T47D (cell line): ENCODE measurements at regions not wholly inside any gene's neighbourhood (a gene's known extent, or its start where the extent isn't known, plus 50 kb on each side); places are given as distances from the start of the nearest gene placed in this dataset.
"Not testable (repeated sequence)": the region's sequence is repeated elsewhere in the genome, so short reads cannot be mapped to it uniquely, and the experiment has no call there.

Experiments used
- DNase-seq, 2 experiments: peaks; one replicate each; pipeline versions ENCODE4 v3.0.0 to v3.0.0-alpha.2; 2011 to 2012; ENCODE audit warnings: low read depth in 1 of 2, low spot score in 1 of 2
- JUND ChIP-seq: IDR thresholded peaks from 2 replicates; pipeline ENCODE4 v1.6.1; 2012; ENCODE audit warnings: low read depth
- in situ Hi-C: cut with HindIII; loops from 2 replicates; pipeline ENCODE4 v1.10.0; 2016; ENCODE audit warnings: low sequenced_read_pairs, low pct_unique_long_range_greater_than_20kb

DNA sequence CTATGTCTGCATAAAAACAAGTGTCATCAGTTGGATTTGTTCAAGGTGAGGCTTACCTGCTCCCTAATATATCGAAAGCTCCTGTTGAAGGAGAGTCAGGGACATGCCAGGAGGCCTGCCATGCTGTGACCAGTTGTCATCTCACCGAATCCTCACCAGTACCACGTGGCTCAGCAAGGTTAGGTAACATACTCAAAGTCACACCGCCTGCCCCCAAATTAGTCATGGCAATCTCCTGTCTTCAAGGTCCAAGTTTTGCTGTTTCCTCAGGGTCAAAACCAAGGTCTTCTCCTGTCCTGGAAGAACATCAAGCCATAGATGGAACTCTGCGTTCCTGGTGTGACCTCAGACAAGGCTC is 67.8 kb downstream of the IGLL1 start:
- no peak for TF ChIP-seq JUND

DNA sequence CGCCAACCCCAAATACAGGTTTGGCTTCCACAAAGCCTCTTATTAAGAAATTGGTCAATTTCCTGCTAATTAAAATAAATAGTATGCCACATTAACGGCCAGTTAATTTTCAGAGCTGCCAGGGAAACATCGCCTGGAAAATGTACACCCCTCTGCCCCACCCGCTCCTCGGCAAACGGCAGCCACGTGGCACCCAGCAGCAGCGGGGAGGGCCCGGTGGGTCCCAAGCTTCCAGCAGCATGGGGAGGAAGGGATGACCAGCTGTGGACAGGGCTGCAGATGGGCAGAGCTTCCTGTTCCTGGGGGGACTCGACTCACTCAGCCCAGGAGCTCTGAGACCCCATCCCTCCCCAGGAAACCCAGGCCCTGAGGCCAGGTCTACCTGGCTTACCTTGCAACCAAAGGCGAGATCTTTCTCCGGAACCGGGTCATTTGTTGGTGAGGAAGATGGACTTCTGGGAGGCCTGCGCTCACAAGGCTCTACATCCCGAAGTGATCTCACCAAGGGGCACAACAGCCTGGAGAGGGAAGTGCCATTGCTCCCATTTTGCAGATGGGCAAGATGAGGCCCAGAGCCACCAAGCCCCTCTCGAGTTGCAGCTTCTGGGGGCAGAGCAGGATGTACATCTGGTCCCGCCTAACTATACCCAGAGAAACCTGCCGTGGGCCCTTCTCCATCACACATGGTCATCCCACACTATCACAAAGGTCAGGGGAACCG is 68.3 kb downstream of the IGLL1 start:
- in situ Hi-C loops: no loop called here
- no peak for TF ChIP-seq JUND
- DNase-seq: no peak

More for the DNA sequence above, 67.8 kb downstream of the IGLL1 start:
- no peak for DNase-seq
- in situ Hi-C loops: no loop called here

DNA sequence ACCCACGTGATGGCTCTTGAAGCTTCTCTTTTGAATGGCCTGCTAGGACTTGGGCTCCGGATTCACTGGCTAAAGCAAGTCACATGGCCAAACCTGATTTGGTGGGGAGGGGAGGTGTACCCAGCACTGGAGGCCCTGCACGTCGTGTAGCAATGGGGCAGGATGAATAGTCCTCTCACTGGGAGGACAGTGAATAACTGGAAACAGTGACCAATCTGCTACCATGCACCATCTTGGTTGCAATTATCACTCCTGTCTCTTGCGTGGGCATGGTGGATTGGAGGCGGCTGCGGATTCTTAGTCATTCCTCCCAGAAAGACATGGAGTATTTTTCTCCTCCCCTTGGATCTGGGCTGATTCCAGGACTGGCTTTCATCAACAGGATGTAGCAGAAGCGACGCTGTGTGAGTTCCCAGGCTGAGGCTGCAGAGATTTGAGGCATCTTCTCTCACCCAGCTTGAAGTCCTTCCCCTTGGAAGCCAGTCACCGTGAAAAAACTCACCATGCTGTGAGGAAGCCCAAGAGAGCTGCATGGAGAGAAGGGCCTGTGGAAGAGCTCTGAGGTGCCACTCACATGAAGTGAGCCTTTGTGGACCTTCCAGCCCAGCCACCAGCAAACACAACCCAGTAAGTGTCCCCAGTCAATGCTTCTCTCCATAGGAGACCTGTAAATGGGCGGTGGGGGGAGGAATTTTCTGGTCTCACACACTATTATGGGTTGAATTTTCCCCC is 70.4 kb downstream of the IGLL1 start:
- in situ Hi-C loops: no loop called here
- TF ChIP-seq JUND: no peak
- no peak for DNase-seq

DNA sequence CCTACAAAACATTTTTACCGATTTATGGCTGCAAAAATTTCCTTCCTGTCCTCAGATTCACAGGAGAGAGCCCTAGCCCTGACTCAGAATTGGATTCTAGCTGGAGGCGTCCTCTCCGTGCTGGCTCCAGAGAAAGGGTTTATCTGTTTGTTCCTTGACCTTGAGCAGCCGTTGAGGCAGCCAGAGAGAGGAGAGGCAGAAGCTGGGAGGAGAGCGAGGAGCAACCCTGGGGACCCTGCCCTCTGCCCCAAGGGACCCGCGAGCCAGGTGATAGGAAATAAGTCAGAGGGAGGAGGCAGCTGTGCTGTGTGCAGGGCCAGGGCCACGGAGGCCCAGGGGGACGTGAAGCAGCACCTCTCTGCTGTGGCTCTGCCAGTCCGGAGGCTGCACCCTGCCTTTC is 75.6 kb downstream of the IGLL1 start:
- TF ChIP-seq JUND: no peak
- no peak for DNase-seq
- in situ Hi-C loops: no loop called here

DNA sequence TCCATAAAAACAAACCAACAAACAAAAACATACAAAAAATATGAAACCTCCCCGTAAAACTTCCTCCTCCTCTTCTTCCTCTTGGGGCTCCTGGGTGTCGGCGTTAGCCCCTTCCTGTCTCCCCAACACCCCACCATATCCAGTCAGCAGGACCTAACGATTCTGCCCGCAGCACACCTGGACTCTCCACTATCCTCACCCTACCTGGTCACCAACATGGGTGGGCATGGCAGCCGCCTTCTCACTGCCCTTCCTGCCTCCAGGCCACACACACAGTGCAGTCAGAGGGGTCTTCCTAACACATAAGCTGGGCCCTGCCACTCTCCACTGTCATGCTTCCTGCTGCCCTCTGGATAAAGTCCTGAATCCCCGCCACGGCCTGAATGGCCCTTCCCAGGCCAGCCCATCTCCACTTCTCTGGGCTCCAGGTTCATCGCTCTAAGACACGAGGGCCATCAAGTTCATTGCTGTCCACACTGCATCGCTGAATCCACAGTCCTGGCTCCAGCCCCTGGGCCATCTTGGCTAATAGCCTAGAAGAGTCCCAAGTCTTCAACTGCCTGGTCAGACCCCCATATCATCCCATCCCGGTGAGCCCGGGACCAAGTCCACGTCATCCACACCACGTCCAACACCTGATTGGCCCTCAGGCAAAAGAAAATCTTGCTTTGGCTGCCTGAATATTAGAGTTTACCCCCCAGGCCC is 76.2 kb downstream of the IGLL1 start:
- TF ChIP-seq JUND: no peak
- DNase-seq: no peak
- in situ Hi-C loops: no loop called here

DNA sequence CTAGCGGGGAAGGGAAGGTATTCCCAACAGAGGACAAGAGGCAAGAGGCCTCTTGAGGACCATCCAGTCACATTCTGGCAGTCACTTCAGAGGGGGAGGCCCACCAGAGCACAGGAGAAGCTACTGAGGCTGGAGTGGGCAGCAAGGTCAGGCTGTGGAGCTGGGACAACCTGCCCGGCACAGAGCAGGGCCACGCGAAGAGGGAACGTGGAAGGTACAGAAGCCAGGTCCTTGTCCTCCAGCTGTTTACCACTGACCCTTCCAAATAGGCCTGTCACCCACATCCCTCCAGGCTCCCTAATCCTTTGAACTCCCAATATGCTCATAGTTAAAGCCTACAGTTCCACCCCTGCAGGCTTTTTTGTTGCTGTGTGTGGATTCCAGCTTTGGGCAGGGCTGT is 76.9 kb downstream of the IGLL1 start:
- no peak for TF ChIP-seq JUND
- DNase-seq: no peak
- in situ Hi-C loops: no loop called here

DNA sequence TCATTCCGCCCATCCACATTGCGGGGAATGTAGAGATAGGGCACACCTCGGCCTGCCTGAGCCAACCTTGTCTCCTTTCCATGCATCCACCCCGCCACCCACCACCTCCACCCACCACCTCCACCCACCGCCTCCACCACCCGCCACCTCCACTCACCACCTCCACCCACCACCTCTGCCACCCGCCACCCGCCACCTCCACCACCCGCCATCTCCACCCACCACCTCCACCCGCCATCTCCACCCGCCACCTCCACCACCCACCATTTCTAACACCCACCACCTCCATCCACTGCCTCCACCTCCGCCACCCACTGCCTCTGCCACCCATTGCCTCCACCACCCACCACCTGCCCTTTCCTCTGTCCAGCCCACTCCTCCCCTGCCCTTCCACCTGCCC is 78.4 kb downstream of the IGLL1 start:
- TF ChIP-seq JUND: no peak
- in situ Hi-C loops: no loop called here
- DNase-seq: no peak

DNA sequence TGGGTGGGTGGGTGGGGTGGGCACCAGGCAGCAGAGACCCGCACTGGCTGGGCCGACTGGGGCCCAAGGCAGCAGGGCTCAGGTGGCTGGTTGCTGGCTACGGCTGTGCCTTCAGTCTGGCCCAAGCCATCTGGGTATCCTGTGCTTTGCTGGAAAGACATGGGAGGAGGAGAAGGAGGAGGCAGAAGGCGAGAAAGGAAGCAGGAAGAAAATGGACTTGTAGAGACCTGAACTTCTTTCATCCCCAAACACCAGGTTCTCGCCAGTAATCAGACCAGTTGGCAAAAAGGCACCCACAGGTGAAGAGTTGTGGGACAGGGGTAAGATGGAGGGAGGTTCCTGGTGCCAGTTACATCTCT is 78.8 kb downstream of the IGLL1 start:
- no peak for TF ChIP-seq JUND
- in situ Hi-C loops: no loop called here
- DNase-seq: no peak

DNA sequence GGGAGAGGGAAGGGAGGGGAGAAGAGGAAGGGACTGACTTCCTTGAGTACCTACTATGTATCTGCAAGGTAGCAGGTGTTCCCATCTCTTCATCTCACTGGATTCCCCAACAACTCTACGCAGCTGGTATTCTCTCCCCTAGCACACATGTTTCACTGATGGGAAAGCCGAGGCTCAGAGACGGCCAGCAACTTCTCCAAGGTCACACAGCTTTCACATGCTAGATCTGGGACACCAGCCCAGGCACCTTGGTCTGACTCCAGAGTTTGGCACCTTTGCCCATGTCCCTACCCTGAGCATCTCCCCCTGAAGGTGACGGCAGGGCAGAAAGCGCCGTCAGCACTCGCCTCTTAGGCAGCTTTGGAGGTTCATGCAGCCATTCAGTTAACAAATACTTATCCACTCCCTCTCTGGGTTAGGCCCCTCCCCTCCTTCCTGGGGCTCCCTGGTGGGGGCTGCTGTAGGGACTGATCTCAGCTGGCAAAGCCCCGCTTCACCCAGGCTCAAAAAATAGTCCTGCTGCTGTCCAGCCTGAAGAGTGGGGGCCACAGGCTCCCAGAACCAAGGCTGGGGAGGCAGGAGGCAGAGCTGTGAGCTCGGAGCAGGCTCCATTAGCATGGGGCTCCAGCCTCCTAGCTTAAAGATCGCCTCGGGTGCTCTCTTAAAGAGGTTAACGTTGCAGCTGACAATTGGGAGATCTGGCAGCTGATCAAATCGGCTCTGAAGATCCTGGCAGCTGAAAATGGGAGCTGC is 79.4 kb downstream of the IGLL1 start:
- DNase-seq: no peak
- in situ Hi-C loops: no loop called here
- TF ChIP-seq JUND: no peak

DNA sequence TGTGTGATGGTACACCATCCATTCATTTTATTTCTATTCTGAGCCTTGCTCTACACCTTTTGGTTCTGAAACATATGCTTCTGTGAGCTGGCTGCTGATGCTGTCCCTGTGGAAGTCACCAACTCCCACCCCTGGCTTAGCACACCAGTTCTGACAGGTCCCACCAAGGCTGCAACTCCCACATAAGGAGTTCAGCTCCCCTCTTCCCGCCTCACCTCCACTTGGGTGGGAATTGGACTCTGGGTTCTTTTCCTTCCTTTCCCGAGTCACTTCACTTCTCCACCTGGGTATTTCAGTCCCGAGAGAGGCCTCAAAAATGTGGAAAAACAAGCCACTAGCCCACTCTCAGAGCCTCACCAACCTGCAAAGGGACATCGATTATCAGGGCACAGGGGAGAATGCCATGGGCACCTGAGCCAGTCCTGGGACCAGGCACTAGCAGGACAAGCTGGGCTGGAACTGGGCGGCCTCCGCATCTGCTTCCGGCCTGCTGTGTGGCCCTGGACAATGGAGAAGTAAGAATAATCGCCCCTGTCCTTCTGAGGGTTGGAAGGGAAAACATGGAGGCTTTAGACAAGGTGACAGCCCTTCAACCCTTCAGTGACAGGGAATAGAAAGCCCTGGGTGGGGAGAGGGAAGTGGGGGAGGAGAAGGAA is 80.1 kb downstream of the IGLL1 start:
- no peak for DNase-seq
- in situ Hi-C loops: no loop called here
- no peak for TF ChIP-seq JUND

DNA sequence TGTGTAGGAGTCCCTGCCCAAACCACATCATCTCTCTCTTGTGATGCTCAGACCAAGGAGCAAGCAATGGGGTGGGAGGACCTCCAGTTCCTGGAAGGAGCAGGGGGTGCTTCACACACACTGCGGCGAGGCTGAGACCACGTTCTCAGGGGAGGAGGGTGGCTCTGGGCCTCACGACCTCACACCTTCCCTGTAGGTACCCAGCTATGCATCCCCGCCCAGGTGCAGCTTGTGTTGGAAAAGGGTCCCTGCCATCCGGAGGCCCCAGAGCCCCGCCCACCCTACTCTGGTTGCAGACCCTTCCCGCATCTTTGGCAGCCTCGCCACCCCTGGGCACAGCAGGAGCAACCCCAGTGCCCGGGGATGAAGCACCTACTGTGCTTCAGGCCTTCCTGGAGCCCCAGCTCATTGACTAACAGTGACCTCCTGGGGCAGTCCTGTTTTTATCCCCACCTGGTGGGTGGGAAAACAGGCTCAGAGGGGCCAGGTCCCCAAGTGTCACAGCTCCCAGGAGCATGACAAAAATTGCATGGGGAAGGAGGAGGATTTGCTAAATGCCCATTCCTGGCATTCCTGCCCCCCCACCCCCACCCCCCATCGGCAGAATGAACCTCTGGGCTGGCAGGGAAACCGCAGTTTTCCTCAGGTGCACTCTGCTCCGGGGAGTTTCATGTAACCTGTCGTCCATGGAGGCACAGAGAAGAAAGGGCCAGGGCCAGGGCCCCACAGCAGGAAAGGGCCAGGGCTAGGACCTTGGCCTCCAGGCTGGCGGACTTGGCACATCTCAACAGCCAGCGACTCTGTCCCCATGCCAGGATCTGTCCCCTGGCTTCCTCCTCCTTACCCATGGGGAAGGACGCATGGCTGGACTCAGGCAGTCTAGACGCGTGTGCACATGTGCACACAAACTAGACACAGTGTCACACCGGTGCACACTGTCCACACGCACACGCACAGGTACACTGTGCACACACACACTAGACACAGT is 81.0 kb downstream of the IGLL1 start:
- DNase-seq: no peak
- in situ Hi-C loops: no loop called here
- no peak for TF ChIP-seq JUND

DNA sequence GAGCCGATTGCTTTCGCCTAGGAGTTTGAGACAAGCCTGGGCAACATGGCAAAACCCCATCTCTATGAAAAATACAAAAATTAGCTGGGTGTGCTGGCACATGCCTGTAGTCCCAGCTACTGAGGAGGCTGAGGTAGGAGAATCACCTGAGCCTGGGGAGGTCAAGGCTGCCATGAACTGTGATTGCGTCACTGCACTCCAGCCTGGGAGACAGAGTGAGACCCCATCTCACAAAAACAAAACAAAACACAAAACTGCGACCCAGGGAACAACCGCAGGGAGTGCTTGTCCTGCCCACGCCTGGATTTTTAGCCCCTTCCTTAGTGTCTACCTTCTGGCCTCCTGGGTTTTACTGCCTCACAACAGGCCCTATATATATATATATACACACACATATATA is 82.2 kb downstream of the IGLL1 start:
- DNase-seq, in situ Hi-C loops: not testable (repeated sequence)
